Ishikawa (cell line): ENCODE measurements at regions not wholly inside any gene's neighbourhood (a gene's known extent, or its start where the extent isn't known, plus 50 kb on each side); places are given as distances from the start of the nearest gene placed in this dataset.

Experiments
- CEBPB ChIP-seq: IDR thresholded peaks from 2 replicates; pipeline ENCODE4 v1.6.1; 2012
- CREB1 ChIP-seq: IDR thresholded peaks from 2 replicates; pipeline ENCODE4 v1.6.1; 2012; ENCODE audit warnings: low read depth
- EGR1 ChIP-seq: IDR thresholded peaks from 2 replicates; pipeline ENCODE4 v1.6.1; 2012
- EP300 ChIP-seq: IDR thresholded peaks from 2 replicates; pipeline ENCODE4 v1.6.1; 2012; ENCODE audit warnings: borderline replicate concordance
- FOXM1 ChIP-seq: IDR thresholded peaks from 2 replicates; pipeline ENCODE4 v1.6.1; 2012; ENCODE audit warnings: low read depth, borderline replicate concordance
- MAX ChIP-seq: IDR thresholded peaks from 2 replicates; pipeline ENCODE4 v1.6.1; 2012
- NFIC ChIP-seq: IDR thresholded peaks from 2 replicates; pipeline ENCODE4 v1.6.1; 2012
- RAD21 ChIP-seq: IDR thresholded peaks from 2 replicates; pipeline ENCODE4 v1.6.1; 2012; ENCODE audit warnings: low read depth
- REST ChIP-seq: IDR thresholded peaks from 2 replicates; pipeline ENCODE4 v1.6.1; 2012; ENCODE audit warnings: low read depth, mild to moderate bottlenecking
- TAF1 ChIP-seq: IDR thresholded peaks from 2 replicates; pipeline ENCODE4 v1.6.1; 2012; ENCODE audit warnings: low read depth, mild to moderate bottlenecking
- TCF12 ChIP-seq: IDR thresholded peaks from 2 replicates; pipeline ENCODE4 v1.6.1; 2012; ENCODE audit warnings: low read depth
- TEAD4 ChIP-seq: IDR thresholded peaks from 2 replicates; pipeline ENCODE4 v1.6.1; 2012
- USF1 ChIP-seq: IDR thresholded peaks from 2 replicates; pipeline ENCODE4 v1.6.1; 2012
- YY1 ChIP-seq: IDR thresholded peaks from 2 replicates; pipeline ENCODE4 v1.6.1; 2012; ENCODE audit warnings: low read depth
- ZBTB7A ChIP-seq: IDR thresholded peaks from 2 replicates; pipeline ENCODE4 v1.6.1; 2012; ENCODE audit warnings: low read depth

- TF ChIP-seq TAF1 (no peak), YY1 (no peak), EP300 (no peak), CEBPB (no peak), USF1 (no peak), FOXM1 (no peak), ZBTB7A (no peak), TCF12 (no peak), MAX (no peak), CREB1 (no peak), REST (no peak), TEAD4 (no peak), RAD21 (no peak), EGR1 (no peak), NFIC (no peak)
Observed at GRCh38 chr2:6562771-6563170, 302.9 kb downstream of the CMPK2 start.

GRCh38 chr2:6564326-6564725 is 301.4 kb downstream of the CMPK2 start:
- TF ChIP-seq TAF1 (no peak), EP300 (no peak), TEAD4 (no peak), EGR1 (no peak), CREB1 (no peak), MAX (no peak), NFIC (no peak), TCF12 (no peak), REST (no peak), YY1 (no peak), CEBPB (no peak), RAD21 (no peak), ZBTB7A (no peak), USF1 (no peak), FOXM1 (no peak)

- TF ChIP-seq USF1 (no peak), TCF12 (no peak), REST (no peak), RAD21 (no peak), EGR1 (no peak), TEAD4 (no peak), EP300 (no peak), TAF1 (no peak)
Observed at GRCh38 chr2:6574121-6574520, 291.6 kb downstream of the CMPK2 start.

- no peak for TF ChIP-seq EP300
- no peak for TF ChIP-seq CEBPB
- TF ChIP-seq CREB1: no peak
- no peak for TF ChIP-seq TAF1
- TF ChIP-seq ZBTB7A: no peak
- no peak for TF ChIP-seq TCF12
- no peak for TF ChIP-seq REST
- TF ChIP-seq FOXM1: no peak
- TF ChIP-seq TEAD4: no peak
- TF ChIP-seq USF1: no peak
- no peak for TF ChIP-seq RAD21
- no peak for TF ChIP-seq EGR1
- no peak for TF ChIP-seq MAX
- TF ChIP-seq NFIC: no peak
- TF ChIP-seq YY1: no peak
Observed at GRCh38 chr2:6576302-6576701, 289.4 kb downstream of the CMPK2 start.
